ENCODE measurements at regions not wholly inside any gene's neighbourhood (a gene's known extent, or its start where the extent isn't known, plus 50 kb on each side); places are given as distances from the start of the nearest gene placed in this dataset.
A peak's percentile ranks its signal among the peaks of the same experiment; 100 is the strongest.

DNA sequence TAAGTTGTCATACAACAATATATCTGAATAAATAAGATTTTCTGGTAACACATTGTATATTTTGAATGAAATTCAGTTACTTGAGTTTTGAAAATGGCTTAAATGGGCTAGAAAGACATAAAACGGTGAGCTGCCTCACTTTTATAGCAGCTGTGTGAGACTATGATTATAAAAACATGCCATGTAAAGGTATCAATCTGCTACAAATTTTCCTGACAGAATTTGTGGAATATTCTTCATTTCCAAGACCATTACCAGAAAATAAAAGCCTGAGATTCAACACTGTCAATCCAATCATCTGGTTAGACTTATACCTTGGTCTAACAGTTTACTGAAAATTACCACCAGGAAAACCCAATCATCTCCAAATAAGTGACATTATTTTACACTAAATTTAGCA lies 181.1 kb downstream of the SPCS3 start:
- TF ChIP-seq, protein P1, sequence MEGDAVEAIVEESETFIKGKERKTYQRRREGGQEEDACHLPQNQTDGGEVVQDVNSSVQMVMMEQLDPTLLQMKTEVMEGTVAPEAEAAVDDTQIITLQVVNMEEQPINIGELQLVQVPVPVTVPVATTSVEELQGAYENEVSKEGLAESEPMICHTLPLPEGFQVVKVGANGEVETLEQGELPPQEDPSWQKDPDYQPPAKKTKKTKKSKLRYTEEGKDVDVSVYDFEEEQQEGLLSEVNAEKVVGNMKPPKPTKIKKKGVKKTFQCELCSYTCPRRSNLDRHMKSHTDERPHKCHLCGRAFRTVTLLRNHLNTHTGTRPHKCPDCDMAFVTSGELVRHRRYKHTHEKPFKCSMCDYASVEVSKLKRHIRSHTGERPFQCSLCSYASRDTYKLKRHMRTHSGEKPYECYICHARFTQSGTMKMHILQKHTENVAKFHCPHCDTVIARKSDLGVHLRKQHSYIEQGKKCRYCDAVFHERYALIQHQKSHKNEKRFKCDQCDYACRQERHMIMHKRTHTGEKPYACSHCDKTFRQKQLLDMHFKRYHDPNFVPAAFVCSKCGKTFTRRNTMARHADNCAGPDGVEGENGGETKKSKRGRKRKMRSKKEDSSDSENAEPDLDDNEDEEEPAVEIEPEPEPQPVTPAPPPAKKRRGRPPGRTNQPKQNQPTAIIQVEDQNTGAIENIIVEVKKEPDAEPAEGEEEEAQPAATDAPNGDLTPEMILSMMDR (conservative IDR thresholded peaks at IDR 0.05) = no peak
- H3K27ac Mint-ChIP-seq (ENCODE audit: unreplicated experiment) = no peak overlapping the region
- H3K27me3 Mint-ChIP-seq (ENCODE audit: low read depth) = no peaks in the 10 kb centered on the region
- no peak overlapping the region for H3K4me3 Mint-ChIP-seq
- peaks cover 4% of the 10 kb centered on the region for H3K9me3 Mint-ChIP-seq
- no peak for DNase-seq (ENCODE audit: low read depth, low spot score)
- H3K4me1 Mint-ChIP-seq = no peaks in the 10 kb centered on the region
- H3K36me3 Mint-ChIP-seq (ENCODE audit: low read depth) = peaks cover under 1% of the 10 kb centered on the region

DNA sequence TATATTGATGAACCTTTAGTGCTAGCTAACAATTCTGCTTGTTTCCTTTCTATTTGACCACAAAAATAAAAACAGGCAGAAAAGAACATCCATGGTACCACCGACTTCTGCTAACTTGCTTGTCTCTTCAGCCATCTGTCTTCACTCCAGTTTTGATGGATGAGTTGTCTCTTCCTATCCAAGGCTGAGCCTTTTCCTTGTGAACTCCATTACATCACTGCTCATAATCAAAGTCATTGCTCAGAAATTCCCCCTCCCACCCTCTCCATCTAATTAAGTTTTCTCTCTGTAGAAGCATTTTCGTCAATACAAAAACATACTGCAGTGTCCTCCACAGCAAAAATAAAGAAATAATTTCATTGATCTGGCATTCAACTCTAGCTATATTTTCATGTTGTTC lies 184.4 kb downstream of the SPCS3 start:
- TF ChIP-seq, protein P1 (conservative IDR thresholded peaks at IDR 0.05) = no peak
- peaks cover 6% of the 10 kb centered on the region for H3K36me3 Mint-ChIP-seq (ENCODE audit: low read depth)
- no peak overlapping the region for H3K27ac Mint-ChIP-seq (ENCODE audit: unreplicated experiment)
- H3K9me3 Mint-ChIP-seq = peaks cover 4% of the 10 kb centered on the region
- H3K4me1 Mint-ChIP-seq = no peaks in the 10 kb centered on the region
- no peak overlapping the region for H3K4me3 Mint-ChIP-seq
- no peak for DNase-seq (ENCODE audit: low read depth, low spot score)
- H3K27me3 Mint-ChIP-seq (ENCODE audit: low read depth) = no peaks in the 10 kb centered on the region

DNA sequence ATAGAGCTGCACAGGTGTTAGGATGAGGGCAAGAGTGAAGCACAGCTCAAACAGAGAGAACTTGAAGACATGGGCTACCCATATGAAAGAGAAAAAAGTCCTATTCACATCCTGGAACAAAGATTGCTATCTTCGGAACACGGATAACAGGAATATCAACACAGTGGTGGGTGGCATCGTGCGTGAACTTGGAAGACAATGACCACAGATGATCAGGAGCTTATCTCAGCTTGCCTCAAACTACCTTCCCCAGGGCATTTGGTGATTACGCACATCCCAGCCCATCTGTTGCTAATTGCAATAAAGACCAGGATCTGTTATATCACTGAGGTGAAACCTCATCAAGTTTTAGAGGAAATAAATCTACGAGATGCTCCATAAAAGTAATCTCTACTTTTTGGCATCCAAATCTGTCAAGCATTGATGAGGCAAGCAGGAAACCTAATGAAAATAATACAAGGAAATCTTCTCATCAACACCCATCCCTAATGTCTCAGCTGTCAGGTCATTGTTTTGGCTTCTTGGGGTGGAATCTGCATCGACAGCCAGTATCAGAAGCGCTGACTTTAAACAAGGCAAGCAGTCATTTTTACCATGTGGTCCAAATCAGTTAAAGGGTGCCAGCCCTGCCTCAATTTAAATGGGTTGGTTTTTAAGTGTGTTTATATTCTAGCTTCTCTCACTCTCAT lies 188.2 kb downstream of the SPCS3 start:
- H3K4me3 Mint-ChIP-seq = no peak overlapping the region
- peaks cover 14% of the 10 kb centered on the region for H3K9me3 Mint-ChIP-seq
- no peak for DNase-seq (ENCODE audit: low read depth, low spot score)
- no peaks in the 10 kb centered on the region for H3K27me3 Mint-ChIP-seq (ENCODE audit: low read depth)
- peaks cover 8% of the 10 kb centered on the region for H3K36me3 Mint-ChIP-seq (ENCODE audit: low read depth)
- TF ChIP-seq, protein P1 (conservative IDR thresholded peaks at IDR 0.05) = no peak
- peak overlapping the region; percentile 36 for H3K27ac Mint-ChIP-seq (ENCODE audit: unreplicated experiment)
- H3K4me1 Mint-ChIP-seq = no peaks in the 10 kb centered on the region

DNA sequence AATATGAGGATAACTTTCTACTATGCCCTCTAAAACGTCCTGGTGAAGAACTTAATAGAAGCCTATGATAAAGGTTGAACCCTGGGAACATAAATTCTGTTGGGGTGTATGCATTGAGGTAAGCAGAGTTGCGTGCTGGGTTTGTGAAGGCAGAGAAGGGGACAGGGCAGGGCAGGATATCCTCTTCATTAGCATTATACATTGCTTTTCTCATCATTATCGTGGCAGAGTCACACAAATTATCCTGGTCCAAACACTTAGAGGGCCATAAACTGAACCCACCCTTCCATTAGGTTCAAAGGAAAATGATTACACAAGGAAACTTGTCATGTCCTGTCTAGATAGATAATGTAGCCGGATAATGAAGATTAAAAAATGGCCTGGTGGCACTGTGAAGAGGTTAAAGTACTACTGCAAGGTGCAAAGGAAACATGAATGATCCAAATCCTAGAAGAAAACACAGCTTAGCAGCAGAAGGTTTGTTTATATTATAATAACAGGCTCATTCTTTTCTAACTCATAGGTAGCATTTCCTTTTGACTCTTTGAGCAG lies 189.1 kb downstream of the SPCS3 start:
- no peaks in the 10 kb centered on the region for H3K27me3 Mint-ChIP-seq (ENCODE audit: low read depth)
- peaks cover 8% of the 10 kb centered on the region for H3K36me3 Mint-ChIP-seq (ENCODE audit: low read depth)
- H3K9me3 Mint-ChIP-seq = peaks cover 14% of the 10 kb centered on the region
- DNase-seq (ENCODE audit: low read depth, low spot score) = no peak
- H3K27ac Mint-ChIP-seq (ENCODE audit: unreplicated experiment) = no peak overlapping the region
- TF ChIP-seq, protein P1 (conservative IDR thresholded peaks at IDR 0.05) = no peak
- H3K4me1 Mint-ChIP-seq = no peaks in the 10 kb centered on the region
- H3K4me3 Mint-ChIP-seq = no peak overlapping the region

DNA sequence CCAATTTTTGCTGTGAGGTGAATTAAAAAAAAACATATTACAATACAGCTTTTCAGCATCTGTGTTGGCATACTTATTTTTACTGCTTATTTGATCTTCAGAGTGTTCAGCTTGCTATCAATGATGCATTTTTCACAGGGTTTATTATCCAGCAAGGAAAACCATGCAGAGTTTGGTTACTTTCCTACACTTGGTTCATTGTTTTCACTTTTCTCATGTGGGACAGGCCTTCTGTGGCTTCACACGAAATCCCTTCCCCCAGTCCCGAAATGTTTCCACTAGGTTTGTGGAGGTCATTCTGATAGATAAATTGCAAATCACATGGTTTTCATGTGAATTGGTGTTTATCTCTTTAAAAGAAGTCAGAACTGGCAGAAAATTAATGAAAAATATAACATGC lies 205.8 kb downstream of the SPCS3 start:
- no peak overlapping the region for H3K4me3 Mint-ChIP-seq
- H3K27ac Mint-ChIP-seq (ENCODE audit: unreplicated experiment) = peak overlapping the region; percentile 76
- TF ChIP-seq, protein P1 (conservative IDR thresholded peaks at IDR 0.05) = no peak
- H3K4me1 Mint-ChIP-seq = peaks cover 36% of the 10 kb centered on the region
- no peak for DNase-seq (ENCODE audit: low read depth, low spot score)
- H3K36me3 Mint-ChIP-seq (ENCODE audit: low read depth) = no peaks in the 10 kb centered on the region
- H3K9me3 Mint-ChIP-seq = peaks cover 3% of the 10 kb centered on the region
- H3K27me3 Mint-ChIP-seq (ENCODE audit: low read depth) = no peaks in the 10 kb centered on the region

Measured in neural crest cell (in vitro differentiated cells).